OCI-LY1 (cell line): ENCODE measurements at regions not wholly inside any gene's neighbourhood (a gene's known extent, or its start where the extent isn't known, plus 50 kb on each side); places are given as distances from the start of the nearest gene placed in this dataset.

Experiments
- CTCF ChIP-seq: fragments of 200-600 bp; sonication (generic), shearing (Covaris generic); IDR thresholded peaks from 2 replicates; pipeline ENCODE4 v1.5.1; 2017; ENCODE audit warnings: mild to moderate bottlenecking, antibody characterized with exemption, low read length, moderate library complexity, mixed read lengths
- EZH2 ChIP-seq: fragments of 200-600 bp; sonication (generic), shearing (Covaris generic); IDR thresholded peaks from 2 replicates; pipeline ENCODE4 v1.8.0; 2017; ENCODE audit warnings: borderline replicate concordance, mixed run types, mild to moderate bottlenecking, antibody characterized with exemption, low read length, moderate library complexity, mixed read lengths

- no peak for TF ChIP-seq CTCF
- TF ChIP-seq EZH2: no peak
Observed at GRCh38 chr4:148676344-148676743, 234.1 kb upstream of the NR3C2 start.
